B cell (primary cell): ENCODE measurements at regions not wholly inside any gene's neighbourhood (a gene's known extent, or its start where the extent isn't known, plus 50 kb on each side); places are given as distances from the start of the nearest gene placed in this dataset.
"Not testable (repeated sequence)": the region's sequence is repeated elsewhere in the genome, so short reads cannot be mapped to it uniquely, and the experiment has no call there.

Experiments
- ATAC-seq: fragments of 200-7000 bp; cut with Tn5 transposase; one replicate; pipeline ENCODE4 v1.10.0; 2021; ENCODE audit warnings: low read depth, mild to moderate bottlenecking, moderate number of reproducible peaks, moderate library complexity
- CTCF ChIA-PET: fragments of 350-600 bp; sonication (Branson Sonifier 250); formaldehyde crosslinking; loops from one replicate; lab custom pipeline; 2021; ENCODE audit warnings: antibody characterized with exemption, inconsistent platforms; lab: Charles Lee
- POLR2A ChIA-PET: fragments of 350-600 bp; sonication (Branson Sonifier 250); formaldehyde crosslinking; loops from one replicate; lab custom pipeline; 2021; ENCODE audit warnings: antibody characterized with exemption; lab: Charles Lee
- DNase-seq: peaks from one replicate; pipeline ENCODE4 v3.0.0; 2013
- H2AFZ ChIP-seq: 2 replicates; pipeline ENCODE4 v1.6.1; 2012; ENCODE audit warnings: mild to moderate bottlenecking, low read depth, low read length; ENCODE audit not compliant: insufficient read depth, poor library complexity, severe bottlenecking
- H3K27ac ChIP-seq, 2 donors: 1 replicate in 1 of 2; 2 replicates in 1 of 2; pipeline ENCODE4 v1.5.1; 2012 to 2013; ENCODE audit warnings: low read length in 2 of 2, mild to moderate bottlenecking in 2 of 2, moderate library complexity in 1 of 2
- H3K27me3 ChIP-seq, 4 experiments: fragments of 200-600 bp in 1 of 4; sonication (generic) in 1 of 4; replicated peaks in 1 of 4; 1 replicate in 2 of 4; 2 replicates in 2 of 4; pipeline versions ENCODE4 v1.6.1 to v1.7.0; 2013 to 2016; ENCODE audit warnings: low read length in 3 of 4, mild to moderate bottlenecking in 2 of 4, mixed read lengths in 1 of 4, moderate library complexity in 1 of 4; ENCODE audit not compliant: insufficient read depth in 4 of 4, control insufficient read depth in 3 of 4; ENCODE audit errors: control extremely low read depth in 1 of 4
- H3K36me3 ChIP-seq, 2 experiments: replicated peaks in 1 of 2; 1 replicate in 1 of 2; 2 replicates in 1 of 2; pipeline versions ENCODE4 v1.6.1 to v1.7.1; 2013; ENCODE audit warnings: low read length in 1 of 2; ENCODE audit not compliant: insufficient read depth in 2 of 2, control insufficient read depth in 1 of 2; ENCODE audit errors: control extremely low read depth in 1 of 2, extremely low read depth in 1 of 2
- H3K4me1 ChIP-seq, 2 donors: fragments of 200-600 bp in 1 of 2; sonication (generic) in 1 of 2; 1 replicate in 1 of 2; 2 replicates in 1 of 2; pipeline versions ENCODE4 v1.5.1 to v1.6.1; 2013 to 2017; ENCODE audit warnings: low read length in 2 of 2; ENCODE audit not compliant: control insufficient read depth in 2 of 2, insufficient read depth in 2 of 2
- H3K4me2 ChIP-seq: replicated peaks from 2 replicates; pipeline ENCODE3; 2012; ENCODE audit warnings: mild to moderate bottlenecking, low read depth, low read length; ENCODE audit not compliant: poor library complexity, severe bottlenecking
- H3K4me3 ChIP-seq, 5 experiments: fragments of 200-600 bp in 1 of 5; sonication (generic) in 1 of 5; 1 replicate in 3 of 5; 2 replicates in 2 of 5; pipeline versions ENCODE4 v1.5.1 to v1.7.0; 2011 to 2016; ENCODE audit warnings: low read length in 4 of 5, mild to moderate bottlenecking in 4 of 5, low read depth in 2 of 5, control low read depth in 1 of 5, moderate library complexity in 1 of 5; ENCODE audit not compliant: insufficient read depth in 1 of 5; ENCODE audit errors: control extremely low read depth in 1 of 5, extremely low read depth in 1 of 5
- H3K79me2 ChIP-seq: fragments of 200-600 bp; sonication (generic); one replicate; pipeline ENCODE4 v1.6.0; 2016; ENCODE audit warnings: low read length; ENCODE audit not compliant: control insufficient read depth, insufficient read depth
- H3K9ac ChIP-seq: fragments of 200-600 bp; sonication (generic); 2 replicates; pipeline ENCODE4 v1.6.1; 2017; ENCODE audit warnings: mild to moderate bottlenecking, low read length, moderate library complexity
- H3K9me3 ChIP-seq, 3 donors: one replicate each; pipeline versions ENCODE4 v1.6.1 to v1.7.1; 2013; ENCODE audit warnings: low read length in 2 of 3; ENCODE audit not compliant: control insufficient read depth in 2 of 3, insufficient read depth in 1 of 3; ENCODE audit errors: control extremely low read depth in 1 of 3
- H4K20me1 ChIP-seq: 2 replicates; pipeline ENCODE4 v1.6.0; 2012; ENCODE audit warnings: mild to moderate bottlenecking, low read length; ENCODE audit not compliant: insufficient read depth, control insufficient read depth, poor library complexity, severe bottlenecking
- H3K27ac Mint-ChIP-seq: one replicate; pipeline ENCODE4 v1.8.0; 2021; ENCODE audit warnings: mixed read lengths
- H3K27me3 Mint-ChIP-seq: one replicate; pipeline ENCODE4 v1.8.0; 2021; ENCODE audit warnings: mixed read lengths
- H3K4me1 Mint-ChIP-seq: one replicate; pipeline ENCODE4 v1.8.0; 2021; ENCODE audit warnings: mixed read lengths
- H3K4me3 Mint-ChIP-seq: one replicate; pipeline ENCODE4 v1.8.0; 2021; ENCODE audit warnings: mixed read lengths
- H3K9me3 Mint-ChIP-seq: one replicate; pipeline ENCODE4 v1.8.0; 2022; ENCODE audit warnings: mixed read lengths; ENCODE audit not compliant: insufficient read depth
- EZH2 ChIP-seq: IDR thresholded peaks from 2 replicates; pipeline ENCODE4 v1.6.1; 2012; ENCODE audit warnings: borderline replicate concordance, low read depth, mild to moderate bottlenecking, moderate library complexity, low read length; ENCODE audit not compliant: insufficient read depth, poor library complexity, severe bottlenecking
- WGBS: methylation state at CpG from one replicate; pipeline ENCODE4 v1.1.5; 2013; ENCODE audit warnings: missing lambda C conversion rate; ENCODE audit not compliant: insufficient coverage; 5-methylcytosine and 5-hydroxymethylcytosine counted together
- intact Hi-C: fragments of 100-400 bp; cut with micrococcal nuclease; formaldehyde crosslinking; loops from one replicate; pipeline ENCODE4 v1.10.0; 2022
- TF ChIP-seq, protein P1 (sequence below): fragments of 200-600 bp; IDR thresholded peaks from one replicate; pipeline ENCODE4 v1.8.0; 2022; ENCODE audit warnings: antibody characterized with exemption, mild to moderate bottlenecking

DNA sequence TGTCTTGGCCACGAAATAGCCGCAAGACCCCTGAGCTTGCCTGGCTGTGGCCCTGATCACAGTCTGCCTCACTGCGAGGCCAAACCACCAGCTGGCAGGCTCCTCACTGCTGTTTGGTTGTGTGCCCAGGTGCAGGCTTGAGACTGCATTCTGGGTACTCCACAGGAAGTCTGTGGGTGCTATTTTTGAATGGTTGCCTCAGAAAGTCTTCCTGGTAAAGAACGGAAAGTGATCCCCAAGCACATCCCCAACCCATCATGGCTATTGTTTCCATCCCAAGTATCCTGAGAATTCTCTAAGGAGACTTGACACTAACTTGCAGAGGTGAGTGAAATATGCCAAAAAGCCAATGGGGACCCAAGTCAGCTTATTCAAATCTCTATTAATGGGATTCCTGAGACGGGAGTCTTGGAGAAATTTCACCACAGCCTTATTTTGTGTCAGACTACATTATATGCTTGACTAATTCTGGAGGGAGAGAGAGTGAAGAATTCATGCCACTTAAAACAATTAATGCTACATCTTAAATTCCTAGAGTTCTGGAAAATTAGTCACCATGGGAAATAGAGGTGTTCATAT is 170.9 kb downstream of the RAMP3 start:
- Histone ChIP-seq H3K4me3 (no peak overlapping the region), H3K36me3 (no peaks in the 10 kb centered on the region), H3K9me3 (peaks cover 0 to 12% (median 3%) of the 10 kb centered on the region in 3 donors), H3K4me2 (no peak overlapping the region), H3K4me1 (no peaks in the 10 kb centered on the region), H2AFZ (no peak overlapping the region), H3K79me2 (no peaks in the 10 kb centered on the region), H3K9ac (no peak overlapping the region), H3K27me3 (peaks cover 0 to 2% (median 0%) of the 10 kb centered on the region in 4 experiments), H3K27ac (no peak overlapping the region), H4K20me1 (no peaks in the 10 kb centered on the region)
- Mint-ChIP-seq H3K4me1 (no peaks in the 10 kb centered on the region), H3K4me3 (no peak overlapping the region), H3K9me3 (peaks cover 12% of the 10 kb centered on the region), H3K27ac (no peak overlapping the region), H3K27me3 (peaks cover 8% of the 10 kb centered on the region)
- no peak for ATAC-seq
- no peak for DNase-seq
- TF ChIP-seq, protein P1, sequence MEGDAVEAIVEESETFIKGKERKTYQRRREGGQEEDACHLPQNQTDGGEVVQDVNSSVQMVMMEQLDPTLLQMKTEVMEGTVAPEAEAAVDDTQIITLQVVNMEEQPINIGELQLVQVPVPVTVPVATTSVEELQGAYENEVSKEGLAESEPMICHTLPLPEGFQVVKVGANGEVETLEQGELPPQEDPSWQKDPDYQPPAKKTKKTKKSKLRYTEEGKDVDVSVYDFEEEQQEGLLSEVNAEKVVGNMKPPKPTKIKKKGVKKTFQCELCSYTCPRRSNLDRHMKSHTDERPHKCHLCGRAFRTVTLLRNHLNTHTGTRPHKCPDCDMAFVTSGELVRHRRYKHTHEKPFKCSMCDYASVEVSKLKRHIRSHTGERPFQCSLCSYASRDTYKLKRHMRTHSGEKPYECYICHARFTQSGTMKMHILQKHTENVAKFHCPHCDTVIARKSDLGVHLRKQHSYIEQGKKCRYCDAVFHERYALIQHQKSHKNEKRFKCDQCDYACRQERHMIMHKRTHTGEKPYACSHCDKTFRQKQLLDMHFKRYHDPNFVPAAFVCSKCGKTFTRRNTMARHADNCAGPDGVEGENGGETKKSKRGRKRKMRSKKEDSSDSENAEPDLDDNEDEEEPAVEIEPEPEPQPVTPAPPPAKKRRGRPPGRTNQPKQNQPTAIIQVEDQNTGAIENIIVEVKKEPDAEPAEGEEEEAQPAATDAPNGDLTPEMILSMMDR: no peak
- TF ChIP-seq EZH2: no peak
- CTCF ChIA-PET: no interaction called here
- 28% methylated on average over 4 of the region's 5 CpGs for WGBS
- intact Hi-C loops: no loop called here
- POLR2A ChIA-PET: no interaction called here

DNA sequence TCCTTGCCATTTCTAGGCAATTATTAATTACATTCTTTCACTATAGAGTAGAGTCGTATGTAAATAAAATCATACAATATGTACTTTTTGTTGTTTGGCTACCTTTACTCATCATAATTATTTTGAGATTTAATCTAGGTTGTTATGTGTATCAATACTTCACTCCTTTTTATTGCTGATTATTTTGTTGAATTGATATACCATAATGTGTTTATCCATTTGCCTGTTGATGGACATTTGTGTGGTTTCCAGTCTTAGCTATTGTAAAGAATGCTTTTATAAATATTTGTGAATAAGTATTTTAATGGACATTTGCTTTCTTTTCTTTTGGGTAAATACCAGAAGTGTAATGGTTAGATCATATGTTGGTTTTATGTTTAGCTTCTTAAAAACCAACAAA is 174.0 kb downstream of the RAMP3 start:
- intact Hi-C loops: no loop called here
- Histone ChIP-seq H3K27ac (no peak overlapping the region), H3K4me2 (no peak overlapping the region), H3K4me3 (no peak overlapping the region), H3K9ac (no peak overlapping the region), H3K9me3 (peaks cover 0 to 7% (median 3%) of the 10 kb centered on the region in 3 donors), H4K20me1 (no peaks in the 10 kb centered on the region), H3K79me2 (no peaks in the 10 kb centered on the region), H2AFZ (no peak overlapping the region), H3K27me3 (peaks cover 0 to 2% (median 0%) of the 10 kb centered on the region in 4 experiments), H3K4me1 (no peaks in the 10 kb centered on the region), H3K36me3 (no peaks in the 10 kb centered on the region)
- DNase-seq: no peak
- Mint-ChIP-seq H3K4me3 (no peak overlapping the region), H3K9me3 (peaks cover 9% of the 10 kb centered on the region), H3K4me1 (no peaks in the 10 kb centered on the region), H3K27me3 (peaks cover 30% of the 10 kb centered on the region), H3K27ac (no peak overlapping the region)
- TF ChIP-seq EZH2: no peak
- TF ChIP-seq, protein P1: no peak
- CTCF ChIA-PET: no interaction called here
- ATAC-seq: no peak
- POLR2A ChIA-PET: no interaction called here
- no CpG with 5 or more reads among the region's 1 CpG for WGBS

DNA sequence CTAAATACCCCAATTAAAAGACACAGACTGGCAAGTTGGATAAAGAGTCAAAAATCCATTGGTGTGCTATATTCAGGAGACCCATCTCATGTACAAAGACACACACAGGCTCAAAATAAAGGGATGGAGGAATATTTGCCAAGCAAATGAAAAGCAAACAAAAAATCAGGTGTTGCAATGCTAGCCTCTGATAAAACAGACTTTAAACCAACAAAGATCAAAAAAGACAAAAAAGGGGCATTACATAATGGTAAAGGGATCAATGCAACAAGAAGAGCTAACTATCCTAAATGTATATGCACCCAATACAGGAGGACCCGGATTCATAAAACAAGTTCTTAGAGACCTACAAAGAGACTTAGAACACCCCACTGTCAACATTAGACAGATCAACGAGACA is 177.4 kb downstream of the RAMP3 start:
- H2AFZ ChIP-seq, H3K4me3 ChIP-seq, H3K27ac Mint-ChIP-seq, POLR2A ChIA-PET, CTCF ChIA-PET, H3K9ac ChIP-seq, H3K4me2 ChIP-seq, H3K79me2 ChIP-seq, H3K9me3 Mint-ChIP-seq, H3K36me3 ChIP-seq, H3K27me3 ChIP-seq, DNase-seq, H3K4me1 ChIP-seq, ATAC-seq, H3K4me3 Mint-ChIP-seq, intact Hi-C loops, H3K9me3 ChIP-seq, H3K4me1 Mint-ChIP-seq, H4K20me1 ChIP-seq, H3K27ac ChIP-seq: not testable (repeated sequence)
- peaks cover 33% of the 10 kb centered on the region for H3K27me3 Mint-ChIP-seq
- 100% methylated on average over 1 of the region's 2 CpGs for WGBS
